ENCODE measurements at regions not wholly inside any gene's neighbourhood (a gene's known extent, or its start where the extent isn't known, plus 50 kb on each side); places are given as distances from the start of the nearest gene placed in this dataset.

- DNase-seq, result peak; percentile 63 to 68
Measured at GRCh38 chr14:98612434-98613200, 659.4 kb downstream of the BCL11B start.

- no peak for DNase-seq
Measured at GRCh38 chr14:98614741-98615140, 657.3 kb downstream of the BCL11B start.

- DNase-seq, result no peak
Measured at GRCh38 chr14:98622208-98623051, 649.6 kb downstream of the BCL11B start.

GRCh38 chr14:98623788-98624415, 648.1 kb downstream of the BCL11B start:
- no peak for DNase-seq

GRCh38 chr14:98633380-98633779, 638.6 kb downstream of the BCL11B start:
- peak; percentile 92 to 94 for DNase-seq

GRCh38 chr14:98634043-98634820, 637.8 kb downstream of the BCL11B start:
- DNase-seq, result peak in 1 of 2 experiments; percentile 14

GRCh38 chr14:98638366-98638765, 633.6 kb downstream of the BCL11B start:
- DNase-seq, result no peak

- no peak for DNase-seq
Measured at GRCh38 chr14:98647754-98648153, 624.2 kb downstream of the BCL11B start.

- no peak for DNase-seq
Measured at GRCh38 chr14:98651037-98651436, 621.0 kb downstream of the BCL11B start.

GRCh38 chr14:98665007-98665406, 607.0 kb downstream of the BCL11B start:
- DNase-seq, result no peak

- no peak for DNase-seq
Measured at GRCh38 chr14:98666545-98666944, 605.5 kb downstream of the BCL11B start.

- DNase-seq, result no peak
Measured at GRCh38 chr14:98682033-98682432, 590.0 kb downstream of the BCL11B start.

GRCh38 chr14:98682726-98683125, 589.3 kb downstream of the BCL11B start:
- no peak for DNase-seq

GRCh38 chr14:98684468-98684867, 587.5 kb downstream of the BCL11B start:
- DNase-seq, result no peak

- DNase-seq, result no peak
Measured at GRCh38 chr14:98685725-98686124, 586.3 kb downstream of the BCL11B start.

- DNase-seq, result no peak
Measured at GRCh38 chr14:98688446-98688845, 583.6 kb downstream of the BCL11B start.

GRCh38 chr14:98689951-98690350, 582.0 kb downstream of the BCL11B start:
- no peak for DNase-seq

GRCh38 chr14:98692832-98693231, 579.2 kb downstream of the BCL11B start:
- DNase-seq, result no peak

GRCh38 chr14:98694541-98694940, 577.5 kb downstream of the BCL11B start:
- no peak for DNase-seq

- no peak for DNase-seq
Measured at GRCh38 chr14:98695809-98696208, 576.2 kb downstream of the BCL11B start.

- DNase-seq, result no peak
Measured at GRCh38 chr14:98698341-98698740, 573.7 kb downstream of the BCL11B start.

GRCh38 chr14:98700748-98701147, 571.2 kb downstream of the BCL11B start:
- DNase-seq, result no peak

GRCh38 chr14:98701377-98701776, 570.6 kb downstream of the BCL11B start:
- DNase-seq, result no peak
